NOMO-1 (cell line): ENCODE measurements at regions not wholly inside any gene's neighbourhood (a gene's known extent, or its start where the extent isn't known, plus 50 kb on each side); places are given as distances from the start of the nearest gene placed in this dataset.

ENCODE experiments used
- DNase-seq, 2 experiments: peaks; one replicate each; lab custom pipeline; 2025; ENCODE audit not compliant: unreplicated experiment in 2 of 2; lab: John Stamatoyannopoulos, UW

DNA sequence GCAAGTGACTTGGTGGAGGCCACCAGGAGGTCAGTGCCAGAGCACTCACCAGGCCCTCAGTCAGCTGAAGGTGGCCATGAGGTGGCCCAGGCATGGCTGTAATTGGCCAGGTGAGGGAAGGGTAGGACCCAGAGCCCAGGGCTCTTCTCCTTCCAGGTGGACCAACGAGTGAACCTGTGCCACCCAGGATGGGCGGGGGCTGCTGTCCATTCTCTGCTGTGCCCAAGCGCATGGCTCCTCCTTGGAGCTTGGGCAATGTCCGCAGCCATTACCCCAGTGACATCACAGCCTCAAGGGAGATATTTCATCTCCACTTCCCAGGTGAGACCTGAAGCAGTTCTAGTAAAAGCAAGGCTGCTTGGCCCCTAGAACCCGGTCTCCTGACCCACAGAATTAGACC is 303.0 kb upstream of the FOXF1 start:
- DNase-seq: no peak

DNA sequence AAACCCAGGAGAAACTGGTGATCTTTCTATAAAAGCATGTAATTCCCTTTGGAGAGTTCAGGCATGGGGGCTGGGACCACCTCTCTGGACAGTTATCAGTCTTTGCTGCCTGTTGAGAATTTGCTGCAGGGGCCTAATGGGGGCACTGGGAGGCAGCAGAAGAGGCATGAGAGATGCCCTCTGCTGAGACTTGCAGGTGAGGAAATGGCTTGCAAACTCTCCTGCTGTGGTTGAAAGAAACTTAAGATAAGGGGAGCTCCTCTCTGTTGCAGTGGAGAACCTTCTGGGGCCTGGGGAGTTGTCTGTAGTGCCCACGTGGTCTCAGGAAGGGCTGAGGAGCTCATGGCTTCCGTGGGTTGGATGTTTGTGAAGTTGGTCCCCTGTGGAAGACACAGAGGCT is 301.1 kb upstream of the FOXF1 start:
- DNase-seq: no peak

DNA sequence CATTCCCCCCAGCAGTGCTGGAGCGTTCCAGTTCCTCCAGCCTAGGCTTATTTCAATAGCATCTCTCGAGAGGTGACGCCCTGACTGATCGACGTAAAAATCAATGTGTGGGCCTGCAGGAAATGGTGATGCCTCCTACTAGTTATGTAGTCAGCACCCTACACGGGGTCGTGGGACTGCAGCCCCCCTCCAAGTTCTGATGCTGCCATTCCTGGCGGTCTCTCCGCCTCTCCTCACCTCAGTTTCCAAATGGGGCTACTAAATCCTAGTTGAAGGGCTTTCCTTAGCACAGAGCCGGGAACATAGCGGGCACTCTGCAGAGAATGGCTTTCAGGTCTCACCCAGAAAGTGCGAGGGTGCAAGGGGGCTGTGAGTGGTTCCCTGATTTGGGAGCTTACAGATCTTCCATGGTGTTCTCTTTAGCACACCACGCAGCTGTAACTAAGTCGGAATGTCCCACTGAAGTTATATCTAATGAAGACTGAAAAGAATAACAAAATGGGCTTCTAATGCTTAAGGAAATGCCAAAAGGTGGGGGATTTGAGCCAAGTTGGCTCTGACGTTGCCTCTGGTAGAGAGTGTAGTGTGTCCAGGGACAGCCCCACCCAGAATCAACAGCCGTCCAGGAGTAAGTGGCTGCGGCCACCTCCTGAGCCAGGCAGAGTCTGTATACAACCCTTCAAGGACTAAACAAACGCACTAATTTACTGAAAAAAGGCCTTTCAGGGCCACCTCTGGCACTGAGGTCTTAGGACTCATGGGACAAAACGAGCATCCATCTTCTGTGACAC is 299.7 kb upstream of the FOXF1 start:
- DNase-seq: no peak

DNA sequence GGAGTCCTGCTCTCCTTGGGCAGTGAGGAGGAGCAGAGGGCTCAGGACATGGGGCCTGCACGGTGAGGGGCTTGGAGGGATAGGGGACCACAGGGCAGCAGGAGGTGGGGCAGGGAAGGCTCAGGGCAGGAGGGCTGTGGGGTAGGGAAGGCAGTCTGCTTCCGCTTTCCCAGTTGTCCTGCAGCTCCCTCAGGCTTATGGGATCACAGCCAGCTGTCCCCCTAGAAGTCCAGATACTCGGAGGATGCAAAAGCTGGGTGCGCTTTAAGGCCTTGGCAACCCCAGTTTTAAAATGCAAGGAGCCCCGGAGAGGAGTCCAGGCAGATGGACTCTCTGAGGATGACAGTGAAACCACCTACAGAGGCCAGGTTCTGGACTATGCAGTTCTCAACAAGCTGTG is 299.1 kb upstream of the FOXF1 start:
- no peak for DNase-seq

DNA sequence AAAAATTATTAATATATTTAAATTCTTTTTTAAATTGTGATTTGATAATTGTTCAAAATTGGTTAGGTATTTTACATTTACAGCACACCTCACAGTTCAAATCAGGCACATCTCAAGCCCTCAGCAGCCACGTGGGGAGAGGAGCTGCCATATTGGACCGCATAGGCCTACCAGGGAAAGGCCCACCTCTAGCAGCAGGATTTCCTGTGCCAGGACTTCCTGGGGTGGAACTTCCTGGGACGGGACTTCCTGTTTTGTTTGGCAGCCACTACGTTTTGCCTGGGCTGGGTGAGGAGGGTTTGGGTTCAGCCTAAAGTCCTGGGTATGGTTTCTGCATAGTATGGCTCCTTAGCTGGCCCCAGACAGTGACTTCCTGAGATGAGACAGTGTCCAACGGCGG is 298.5 kb upstream of the FOXF1 start:
- DNase-seq: no peak

DNA sequence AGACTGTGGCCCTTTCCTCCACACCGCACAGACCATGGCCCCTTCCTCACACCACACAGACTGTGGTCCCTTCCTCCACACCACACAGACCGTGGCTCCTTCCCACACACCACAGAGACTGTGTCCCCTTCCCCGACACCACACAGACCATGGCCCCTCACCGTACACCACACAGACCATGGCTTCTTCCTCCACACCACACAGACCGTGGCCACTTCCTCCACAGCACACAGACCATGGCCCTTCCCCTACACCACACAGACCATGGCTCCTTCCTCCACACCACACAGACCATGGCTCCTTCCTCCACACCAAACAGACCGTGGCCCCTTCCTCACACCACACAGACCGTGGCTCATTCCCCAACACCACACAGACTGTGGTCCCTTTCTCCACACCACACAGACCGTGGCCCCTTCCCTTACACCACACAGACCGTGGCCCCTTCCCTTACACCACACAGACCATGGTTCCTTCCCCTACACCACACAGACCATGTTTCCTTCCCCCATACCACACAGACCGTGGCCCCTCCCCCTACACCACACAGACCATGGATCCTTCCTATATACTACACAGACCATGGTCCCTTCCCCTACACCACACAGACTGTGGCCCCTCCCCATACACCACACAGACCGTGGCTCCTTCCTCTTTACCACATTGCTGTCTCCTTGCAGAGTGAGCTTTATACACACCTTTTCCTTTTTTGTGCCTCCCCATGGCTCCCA is 297.5 kb upstream of the FOXF1 start:
- DNase-seq: peak; percentile 35 to 69

DNA sequence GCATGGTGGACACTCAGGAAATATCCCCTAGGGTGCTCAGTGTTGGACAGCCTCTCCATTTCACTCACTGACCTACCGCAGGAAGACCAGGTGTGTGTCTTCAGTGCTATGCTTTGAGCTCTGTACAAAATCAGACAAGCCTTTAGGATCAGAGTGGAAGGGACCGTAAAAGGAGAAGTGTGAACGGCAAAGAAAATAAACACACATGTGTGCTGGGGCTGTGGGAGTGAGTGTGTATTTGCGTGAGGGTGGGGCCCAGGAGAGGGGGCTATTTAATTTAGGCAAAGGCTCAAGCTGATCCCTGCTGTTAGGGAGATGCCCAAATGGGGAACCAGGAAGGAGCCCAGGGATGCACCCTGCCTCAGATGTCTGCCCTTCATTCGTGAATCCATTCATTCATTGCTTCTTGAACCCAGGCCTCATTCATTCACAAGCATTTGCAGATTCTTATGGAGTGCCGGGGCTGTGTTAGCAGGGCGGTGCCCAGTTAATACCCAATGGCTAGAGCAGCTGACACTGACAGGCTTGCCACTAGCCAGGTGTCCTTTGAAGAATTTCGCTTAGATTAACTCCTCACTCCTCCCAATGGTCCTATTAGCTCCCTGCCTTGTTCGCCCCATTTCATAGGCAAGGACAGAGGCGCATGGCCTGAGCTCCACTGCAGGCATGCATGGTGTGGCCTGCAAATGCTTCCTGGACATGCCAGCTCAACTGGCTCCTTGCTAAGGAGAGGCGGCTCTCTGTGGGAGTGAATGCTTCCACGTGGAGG is 296.7 kb upstream of the FOXF1 start:
- peak; percentile 28 to 69 for DNase-seq

DNA sequence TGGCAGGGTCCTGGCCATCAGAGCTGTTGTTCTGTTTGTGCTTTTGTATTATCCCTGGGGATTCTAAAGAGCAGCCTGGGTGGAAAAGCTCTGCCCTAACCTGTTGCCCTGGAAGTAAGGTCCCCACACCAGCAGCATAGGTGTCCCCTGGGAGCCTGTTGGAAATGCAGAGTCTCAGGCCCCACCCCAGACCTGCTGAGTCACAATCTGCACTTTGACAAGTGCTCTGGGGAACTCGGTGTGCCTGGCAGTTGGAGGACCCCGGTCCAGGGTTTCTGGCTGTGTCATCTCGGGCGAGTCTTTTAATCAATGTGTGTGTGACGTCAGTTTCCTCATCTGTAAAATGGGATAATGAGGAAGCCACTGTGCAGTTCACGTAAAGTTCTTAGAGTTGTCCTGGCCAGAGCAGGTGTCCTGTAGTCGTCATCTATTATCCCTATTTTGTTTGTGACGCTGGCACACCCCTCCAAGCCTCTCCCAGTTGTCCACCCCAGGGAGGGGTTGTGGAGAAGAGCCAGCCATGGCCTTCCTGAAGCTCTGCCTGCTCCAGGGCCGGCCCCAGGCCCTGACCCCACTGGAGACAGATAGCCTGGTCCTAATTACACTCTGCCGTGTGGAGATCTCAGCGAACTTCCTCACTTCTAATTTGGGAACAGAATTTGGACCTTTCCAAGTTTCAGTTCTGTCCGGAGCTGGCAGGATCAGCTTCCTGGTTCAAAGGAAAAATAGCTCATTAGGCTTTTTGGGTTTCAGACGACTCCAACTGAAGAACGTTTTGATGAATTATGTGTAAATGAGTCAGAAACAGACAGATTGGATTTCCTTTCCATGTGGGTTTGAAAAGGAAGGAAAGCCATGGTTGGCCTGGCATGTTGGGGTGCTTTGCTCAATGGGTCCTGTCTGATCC is 295.7 kb upstream of the FOXF1 start:
- no peak for DNase-seq

DNA sequence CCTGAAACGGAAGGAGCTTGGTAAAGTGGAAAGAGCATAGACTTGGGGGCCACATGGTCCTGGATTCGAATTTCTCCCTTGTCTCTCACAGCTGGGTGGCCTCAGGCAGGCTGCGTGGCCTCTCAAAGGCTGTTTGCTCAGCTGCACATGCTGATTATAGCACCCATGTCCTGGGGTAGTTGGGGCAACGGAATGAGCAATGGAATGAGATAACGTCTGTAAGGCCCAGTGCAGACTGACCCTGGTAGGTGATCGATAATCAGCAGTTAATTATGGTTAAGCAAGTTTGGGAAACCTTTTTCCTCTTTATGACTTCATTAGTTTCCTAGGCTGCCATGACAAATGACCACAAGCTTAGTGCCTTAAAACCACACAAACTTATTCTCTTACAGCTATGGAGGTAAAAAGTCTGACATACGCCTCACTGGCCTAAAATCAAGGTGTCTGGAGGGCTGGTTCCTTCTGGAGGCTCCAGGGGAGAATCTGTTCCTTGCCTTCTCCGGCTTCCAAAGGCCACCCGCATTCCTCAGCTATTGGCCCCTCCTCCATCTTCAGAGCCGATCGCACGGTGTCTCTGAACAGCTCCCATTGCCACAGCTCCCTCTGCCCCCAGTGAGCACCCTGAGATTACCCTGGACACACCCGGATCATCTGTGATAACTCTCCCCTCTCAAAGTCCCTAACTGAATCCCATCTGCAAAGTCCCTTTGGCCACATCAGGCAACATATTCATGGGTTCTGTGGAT is 294.9 kb upstream of the FOXF1 start:
- DNase-seq: no peak

DNA sequence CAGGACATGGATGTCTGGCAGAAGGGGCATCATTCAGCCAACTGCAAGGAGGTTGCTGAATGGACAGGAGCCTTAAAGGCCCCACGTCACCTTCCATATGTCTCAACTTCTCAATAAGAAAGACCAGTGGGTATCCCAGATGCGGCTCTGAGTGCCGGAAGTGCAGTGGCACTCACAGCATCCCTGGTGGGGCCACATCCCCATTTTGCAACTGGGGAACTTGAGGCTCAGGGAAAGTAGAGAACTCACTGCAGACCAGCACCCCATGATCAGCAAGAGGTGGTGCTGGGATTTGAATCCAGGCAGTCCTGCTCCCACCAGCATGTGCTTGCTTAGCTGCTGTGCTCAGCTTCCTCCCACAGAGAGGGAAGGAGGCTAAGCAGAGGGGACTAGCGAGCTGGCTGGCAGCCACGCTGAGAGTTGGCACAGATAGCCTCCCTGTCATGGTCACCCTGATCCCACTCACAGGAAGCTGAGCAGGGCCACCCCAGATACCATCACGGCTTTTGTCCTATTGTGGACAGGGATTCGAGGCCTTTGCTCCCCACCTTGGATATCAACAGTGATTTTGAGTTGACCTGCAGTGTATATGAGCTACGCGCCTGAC is 294.2 kb upstream of the FOXF1 start:
- no peak for DNase-seq

DNA sequence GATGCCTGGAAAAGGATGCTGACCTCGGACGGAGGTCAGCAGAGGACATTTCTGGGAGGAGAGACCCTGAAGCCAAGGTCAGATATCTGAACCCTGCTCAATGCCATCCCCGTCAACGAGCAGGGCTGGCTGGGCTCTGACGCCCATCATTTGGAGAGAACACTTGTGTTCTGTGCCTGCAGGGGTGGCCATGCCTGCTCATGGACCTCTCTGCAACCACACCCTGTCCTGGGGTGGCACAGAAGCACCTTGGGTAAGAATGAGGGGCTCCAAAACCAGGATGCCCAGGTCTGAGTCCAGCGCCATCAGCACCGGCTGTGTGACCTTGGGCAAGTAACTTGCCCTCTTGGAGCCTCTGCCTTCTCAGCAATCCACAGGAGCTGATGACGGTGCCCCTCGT is 293.7 kb upstream of the FOXF1 start:
- DNase-seq: no peak

DNA sequence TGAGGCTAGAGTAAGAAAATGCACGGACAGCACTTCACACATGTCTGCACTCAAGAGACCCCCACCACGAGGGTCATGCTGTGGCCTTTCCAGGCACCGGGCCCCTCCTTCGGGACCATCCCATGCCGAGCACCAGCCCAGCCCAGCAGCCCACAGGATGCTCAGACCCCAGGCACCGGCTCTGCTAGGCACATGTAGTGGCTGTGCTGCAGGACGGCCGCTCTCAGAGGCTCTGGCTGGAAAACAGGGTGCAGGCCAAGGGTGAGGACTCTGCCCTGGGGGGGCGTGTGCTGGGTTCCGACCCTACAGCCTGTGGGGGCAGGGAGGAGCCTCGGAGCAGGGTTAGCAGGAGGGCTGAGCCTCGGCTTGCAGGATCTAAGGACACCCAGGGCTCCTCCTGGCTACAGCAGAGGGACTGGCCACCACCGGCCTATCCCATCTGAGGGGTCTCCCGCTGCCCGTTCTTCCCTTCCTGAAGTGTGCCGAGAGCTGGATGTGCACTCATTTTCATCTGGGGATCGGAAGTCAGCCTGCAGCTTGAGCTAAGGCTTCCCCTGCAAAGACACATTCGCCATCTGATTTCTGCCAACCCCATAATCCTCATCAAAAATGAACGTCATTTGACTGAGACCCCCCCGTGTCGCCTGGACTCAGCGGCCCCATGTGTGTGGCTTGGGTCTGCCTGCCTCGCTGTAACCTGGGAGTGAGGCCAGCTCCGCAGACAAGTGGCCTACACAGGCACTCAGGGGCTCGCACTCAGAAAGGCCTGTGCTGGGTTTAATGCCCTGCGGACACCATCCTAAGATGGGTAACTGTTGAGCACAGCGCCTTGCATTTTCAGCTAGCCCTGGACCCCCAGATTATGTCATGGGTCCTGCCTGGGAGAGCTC is 293.1 kb upstream of the FOXF1 start:
- DNase-seq: no peak

DNA sequence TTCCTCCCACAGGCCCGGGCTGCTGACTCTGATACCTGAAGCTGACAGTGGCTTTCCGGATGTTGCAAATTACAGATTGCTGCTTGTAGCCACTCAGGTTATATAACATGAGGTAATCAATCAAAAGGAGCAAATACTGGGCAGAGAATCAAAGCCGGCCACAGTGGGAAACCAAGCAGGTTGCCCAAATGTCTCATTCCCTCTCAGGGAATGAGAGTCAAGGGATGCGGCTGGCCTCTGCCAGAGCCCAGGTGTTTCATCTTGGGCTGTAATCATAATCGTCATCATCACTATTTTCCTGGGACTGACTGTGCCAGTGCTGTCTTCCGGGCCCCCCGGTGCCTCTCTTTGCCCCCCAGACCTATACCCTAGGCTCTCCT is 292.4 kb upstream of the FOXF1 start:
- no peak for DNase-seq

DNA sequence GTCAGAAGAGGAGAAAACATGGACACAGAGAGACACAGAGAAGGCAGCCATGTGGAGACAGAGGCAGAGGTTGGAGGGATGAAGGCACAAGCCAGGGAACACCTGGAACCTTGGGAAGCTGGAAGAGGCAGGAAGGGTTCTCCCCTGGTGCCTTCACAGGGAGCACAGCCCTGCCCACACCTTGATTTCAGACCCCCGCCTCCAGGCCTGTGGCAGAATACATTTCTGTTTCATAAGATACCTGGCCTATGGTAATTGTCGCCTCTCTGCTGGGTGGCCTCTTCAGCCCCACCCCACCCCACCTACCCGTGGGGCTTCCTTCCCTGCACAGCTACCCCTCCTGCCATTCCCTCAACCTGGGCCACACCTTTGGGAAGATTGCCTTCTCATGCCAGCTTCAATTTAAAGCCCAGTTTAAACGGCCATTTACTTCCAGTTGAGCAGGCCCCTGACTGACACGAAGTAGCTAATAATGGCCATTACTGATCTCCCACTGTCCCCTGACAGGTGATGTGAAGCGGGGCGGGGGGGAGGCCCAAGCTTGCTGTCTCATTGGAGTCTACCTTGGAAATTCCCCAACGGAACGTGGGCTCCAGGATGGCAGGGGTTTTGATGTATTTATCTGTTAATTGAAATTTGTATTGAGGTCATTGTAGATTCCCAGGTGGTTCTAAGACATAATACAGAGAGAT is 291.7 kb upstream of the FOXF1 start:
- no peak for DNase-seq

DNA sequence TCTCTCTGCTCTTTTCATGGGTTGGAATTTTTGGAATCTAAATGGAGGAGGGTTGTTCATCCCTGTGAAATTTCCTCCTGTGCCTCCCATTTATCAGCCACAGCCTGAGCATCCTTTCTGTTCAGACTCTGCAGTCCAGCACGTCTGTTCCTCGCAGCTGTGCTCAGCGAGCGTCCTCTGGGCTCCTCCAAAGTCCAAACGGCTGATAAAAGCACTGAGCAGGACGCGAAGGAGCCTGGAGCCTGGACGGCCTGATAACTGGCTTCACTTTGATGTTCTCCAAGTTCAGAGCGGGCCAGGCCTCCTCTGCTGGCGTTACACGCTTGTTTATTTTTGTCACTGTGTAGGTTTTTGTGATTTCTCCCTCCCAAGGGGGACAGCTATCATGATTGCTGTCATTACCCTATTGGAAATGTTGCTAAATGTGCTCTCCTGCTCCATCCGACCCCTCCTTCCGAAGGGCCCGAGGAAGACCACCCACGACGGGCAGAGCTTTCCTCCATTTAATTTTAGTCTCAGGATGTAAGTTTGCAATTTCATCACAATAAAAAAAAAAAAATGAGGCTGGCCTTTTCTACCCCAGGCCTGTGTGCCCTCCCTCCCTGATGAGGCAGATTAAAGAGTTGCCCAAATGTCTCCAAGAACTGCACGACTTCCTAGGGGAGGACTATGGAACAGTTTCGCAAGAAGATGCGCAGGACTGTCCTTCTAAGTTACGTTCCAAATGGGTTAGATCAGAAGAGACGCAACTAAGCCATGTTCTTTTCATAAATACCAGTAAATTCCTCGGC is 290.5 kb upstream of the FOXF1 start:
- DNase-seq: no peak

DNA sequence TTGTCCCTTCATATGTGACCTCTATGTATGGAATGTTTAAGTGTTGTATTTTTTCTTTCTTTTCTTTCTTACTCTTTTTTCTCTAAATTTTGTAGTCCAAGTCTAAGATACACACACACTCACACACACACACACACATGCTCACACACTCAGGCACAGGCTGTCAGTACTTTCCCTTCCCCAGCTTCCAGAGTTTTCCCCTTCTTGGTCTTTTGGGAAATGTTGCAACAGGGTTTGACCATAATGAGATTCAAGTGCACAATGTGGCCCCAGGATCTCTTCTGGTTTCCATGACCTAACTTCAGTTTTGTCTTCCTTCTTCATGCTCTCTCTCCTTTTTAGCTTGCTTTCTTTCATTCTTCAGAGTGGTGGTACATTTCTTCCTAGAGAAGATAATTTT is 289.8 kb upstream of the FOXF1 start:
- no peak for DNase-seq

DNA sequence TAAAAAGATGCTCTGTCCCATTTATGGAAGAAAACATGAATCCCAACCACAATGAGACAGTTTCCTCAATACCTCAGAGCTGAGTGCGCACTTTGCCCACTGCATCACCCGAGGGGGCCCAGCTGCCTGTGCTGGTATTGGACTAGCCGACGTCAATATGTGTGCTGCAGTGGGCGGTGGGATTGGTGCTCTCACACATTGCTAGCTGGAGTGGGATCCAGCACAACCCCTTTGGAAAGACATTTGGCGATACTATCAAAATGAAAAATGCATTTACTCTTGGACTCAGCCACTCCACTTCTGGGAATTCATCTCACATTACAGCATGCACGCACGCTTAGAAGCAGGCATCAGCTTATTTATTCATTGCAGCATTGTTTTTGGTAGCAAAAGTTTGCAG is 289.2 kb upstream of the FOXF1 start:
- no peak for DNase-seq
